ENCODE measurements at regions not wholly inside any gene's neighbourhood (a gene's known extent, or its start where the extent isn't known, plus 50 kb on each side); places are given as distances from the start of the nearest gene placed in this dataset.

GRCh38 chr11:26144291-26144690 is 187.6 kb upstream of the ANO3 start:
- TF ChIP-seq CTCF (IDR thresholded peaks at IDR 0.05): no peak
- no peak for TF ChIP-seq POLR2A (IDR thresholded peaks at IDR 0.05)
